DMS153 (cell line): ENCODE measurements at regions not wholly inside any gene's neighbourhood (a gene's known extent, or its start where the extent isn't known, plus 50 kb on each side); places are given as distances from the start of the nearest gene placed in this dataset.

Experiments
- DNase-seq: peaks from one replicate; lab custom pipeline; 2025; lab: John Stamatoyannopoulos, UW

GRCh38 chr2:103506812-103507211 is 745.0 kb downstream of the TMEM182 start:
- no peak for DNase-seq

GRCh38 chr2:103512442-103512841 is 750.6 kb downstream of the TMEM182 start:
- DNase-seq, result no peak

DNA sequence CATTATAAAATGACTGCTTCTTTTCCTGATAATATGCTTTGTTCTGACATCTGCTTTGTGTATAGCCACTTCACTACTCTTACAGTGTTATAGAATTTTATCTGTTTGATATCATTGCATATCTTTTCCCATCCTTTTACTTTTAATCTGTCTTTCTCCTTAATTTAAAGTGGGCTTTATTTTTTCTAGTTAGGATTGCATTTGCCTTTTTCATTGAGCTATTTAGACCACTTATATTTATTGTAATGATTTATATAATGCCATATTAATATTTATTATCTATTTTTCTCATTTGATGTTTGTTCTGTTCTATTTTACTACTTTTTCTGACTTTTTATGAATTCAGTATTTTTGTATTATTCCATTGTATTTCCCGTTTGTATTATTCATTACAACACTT is 758.7 kb downstream of the TMEM182 start:
- no peak for DNase-seq

- DNase-seq, result no peak
Measured at GRCh38 chr2:103525756-103526155, 763.9 kb downstream of the TMEM182 start.

- no peak for DNase-seq
Measured at GRCh38 chr2:103526757-103527156, 764.9 kb downstream of the TMEM182 start.

DNA sequence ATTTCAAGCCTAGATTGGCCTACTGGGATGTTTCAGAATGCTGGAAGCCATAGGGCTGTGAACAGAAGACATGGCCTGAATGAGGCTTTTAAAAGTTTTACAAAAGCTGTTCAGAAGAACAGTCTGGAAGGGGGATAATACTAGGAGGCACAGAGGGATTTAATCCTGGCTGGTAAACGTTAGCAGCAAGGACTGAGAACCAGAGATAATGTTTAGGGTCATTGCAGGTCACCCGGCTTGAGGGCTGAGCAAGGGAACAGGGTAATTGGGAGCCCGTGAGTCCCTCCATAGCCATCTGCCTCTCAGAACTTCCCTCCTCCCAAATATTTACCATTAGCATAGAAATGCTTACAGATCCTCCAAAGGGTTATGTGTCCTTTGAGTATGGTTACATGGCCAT is 765.4 kb downstream of the TMEM182 start:
- no peak for DNase-seq

DNA sequence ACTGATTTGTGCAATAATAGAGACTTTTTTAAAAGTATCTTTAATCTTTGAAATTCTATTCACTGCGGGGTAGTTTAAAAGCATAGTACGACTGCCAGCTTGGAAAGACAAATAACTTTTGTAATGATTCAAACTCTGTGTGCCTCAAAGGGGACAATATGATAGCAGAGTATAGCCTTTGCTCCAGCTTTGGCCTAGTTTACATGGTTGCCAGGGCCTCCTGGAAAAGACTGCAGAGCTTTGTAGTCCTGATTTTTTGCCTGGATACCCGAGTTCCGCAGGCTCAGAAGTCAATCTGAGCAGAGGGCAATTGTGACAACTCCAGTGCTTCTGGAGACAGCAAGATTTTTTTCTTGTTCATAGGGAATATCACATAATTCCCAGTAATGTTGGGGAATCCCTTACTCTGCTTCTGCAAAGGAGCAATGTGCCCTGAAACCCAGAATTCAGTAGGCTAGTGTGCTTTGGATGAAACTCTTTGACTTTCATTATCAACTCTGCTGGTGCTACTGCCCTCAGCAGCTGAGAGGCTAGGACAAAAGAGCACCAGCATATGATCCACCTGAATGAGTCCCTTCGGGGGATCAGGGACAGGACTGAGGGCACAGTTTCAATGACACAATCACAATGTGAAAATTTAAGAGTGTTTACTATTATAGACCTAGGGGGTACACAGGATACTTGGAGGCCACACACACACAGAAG is 768.1 kb downstream of the TMEM182 start:
- DNase-seq, result no peak

DNA sequence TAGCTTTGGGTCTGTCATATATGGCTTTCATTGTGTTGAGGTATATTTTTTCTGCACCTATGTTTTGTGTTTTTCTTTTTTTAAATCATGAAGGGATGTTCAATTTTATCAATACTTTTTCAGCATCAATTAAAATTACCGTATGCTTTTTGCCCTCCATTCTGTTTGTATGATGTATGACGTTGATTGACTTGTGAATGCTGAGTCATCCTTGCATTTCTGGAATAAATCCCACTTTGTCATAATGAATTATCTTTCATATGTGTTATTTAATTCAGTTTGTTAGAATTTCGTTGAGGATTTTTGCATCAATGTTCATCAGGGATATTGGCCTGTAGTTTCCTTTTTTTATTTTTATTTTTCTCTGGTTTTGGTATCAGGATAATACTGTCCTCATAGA is 790.9 kb downstream of the TMEM182 start:
- no peak for DNase-seq

- DNase-seq, result no peak
Measured at GRCh38 chr2:103594823-103595222, 833.0 kb downstream of the TMEM182 start.

DNA sequence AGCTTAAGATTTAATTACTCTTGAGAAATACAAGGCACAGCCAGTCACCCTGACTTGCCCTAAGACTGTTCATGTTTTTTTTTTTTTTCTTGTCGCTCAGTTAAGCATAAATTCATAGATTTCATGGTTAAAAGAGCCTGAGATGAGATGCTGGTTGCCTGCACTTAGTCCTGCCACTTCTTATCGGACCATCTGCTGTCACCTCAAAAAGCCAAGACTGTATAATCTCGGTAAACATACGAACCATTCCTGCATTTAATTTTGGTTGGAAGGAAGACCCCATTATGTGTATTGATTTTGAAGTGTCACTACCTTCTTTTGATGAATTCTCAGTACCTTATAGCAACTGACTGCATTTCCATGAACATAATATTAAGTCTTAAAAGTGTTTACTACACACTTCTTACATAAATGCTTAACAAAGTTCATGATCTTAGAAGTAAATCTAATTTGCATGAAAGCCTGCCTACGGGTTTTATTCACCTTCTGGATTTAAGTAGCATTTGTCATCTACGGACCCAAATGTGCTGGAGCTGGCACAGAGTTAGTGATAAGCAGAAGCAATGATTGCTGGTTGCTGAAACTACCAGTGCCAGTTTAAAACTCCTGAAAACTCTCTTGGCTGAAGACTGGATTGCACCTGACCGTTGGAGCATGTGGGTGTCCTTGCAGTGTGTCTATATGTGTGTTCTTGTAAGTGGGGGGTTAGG is 843.4 kb downstream of the TMEM182 start:
- no peak for DNase-seq

GRCh38 chr2:103615611-103616105 is 853.8 kb downstream of the TMEM182 start:
- DNase-seq, result no peak

DNA sequence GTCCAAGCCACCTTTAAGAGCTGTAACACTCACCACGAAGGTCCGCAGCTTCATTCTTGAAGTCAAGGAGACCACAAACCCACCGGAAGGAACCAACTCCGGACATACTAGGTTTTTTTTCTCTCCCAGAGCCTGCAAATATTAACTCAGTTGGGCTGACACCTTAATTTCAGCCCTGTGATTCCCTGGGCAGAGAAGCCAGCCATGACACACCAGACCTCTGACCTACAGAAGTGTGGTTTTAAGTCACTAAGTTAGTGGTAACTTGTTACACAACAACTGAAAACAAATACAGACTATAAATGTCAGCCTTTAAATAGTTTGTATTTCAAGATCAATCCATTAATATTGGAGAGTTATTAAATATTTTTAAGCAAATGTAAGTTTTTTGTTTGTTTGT is 855.1 kb downstream of the TMEM182 start:
- DNase-seq, result no peak

- DNase-seq, result no peak
Measured at GRCh38 chr2:103618112-103618511, 856.3 kb downstream of the TMEM182 start.

DNA sequence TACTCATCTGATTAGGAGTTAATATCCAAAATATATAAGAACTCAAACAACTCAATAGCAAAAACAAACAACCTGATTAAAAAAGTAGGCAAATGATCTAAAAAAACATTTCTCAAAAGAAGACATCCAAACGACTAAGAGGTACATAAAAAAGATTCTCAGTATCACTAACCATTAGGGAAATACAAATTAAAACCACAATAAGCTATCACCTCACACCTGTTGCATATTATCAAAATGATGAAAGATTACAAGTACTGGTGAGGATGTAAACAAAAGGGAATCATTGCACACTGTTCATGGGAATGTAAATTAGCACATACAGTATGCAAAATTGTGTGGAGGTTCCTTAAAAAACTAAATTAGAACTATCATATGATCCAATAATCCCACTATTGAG is 865.5 kb downstream of the TMEM182 start:
- no peak for DNase-seq

DNA sequence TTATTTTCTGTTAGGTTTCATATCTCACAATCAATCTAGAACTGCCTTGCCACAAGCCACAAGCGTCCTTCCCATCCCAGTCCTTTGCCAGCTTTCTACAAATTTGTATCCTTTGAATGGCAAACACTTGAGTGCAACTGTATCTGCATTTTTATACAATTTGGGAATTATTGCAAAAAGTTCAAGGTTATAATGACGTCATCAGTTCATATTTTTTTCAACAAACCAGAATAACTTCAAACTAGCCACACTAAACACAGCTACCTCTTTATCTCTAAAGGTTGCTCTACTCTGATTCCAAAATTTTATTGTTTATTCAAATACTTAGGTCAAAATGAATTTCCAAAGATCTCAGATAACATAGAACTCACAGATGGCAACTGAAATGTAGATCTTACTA is 877.1 kb downstream of the TMEM182 start:
- no peak for DNase-seq

DNA sequence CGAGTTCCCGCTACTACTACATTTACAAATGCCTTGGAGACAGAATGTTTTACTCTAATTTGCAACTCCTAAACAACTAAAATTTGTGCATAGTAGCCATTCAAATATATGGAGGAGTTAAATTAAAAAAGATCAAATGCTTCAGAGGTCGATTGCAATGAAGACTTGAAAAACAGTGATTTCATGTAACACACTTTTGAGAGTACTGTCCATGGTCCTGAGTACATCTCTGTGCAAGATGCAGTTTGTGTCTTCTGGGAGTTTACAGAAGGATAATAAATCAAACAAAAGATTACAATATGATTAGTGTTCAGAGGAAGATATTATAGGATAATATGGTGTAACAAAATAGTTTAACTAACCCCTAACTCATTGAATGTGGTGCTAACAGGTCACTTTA is 894.7 kb downstream of the TMEM182 start:
- DNase-seq, result no peak

- DNase-seq, result no peak
Measured at GRCh38 chr2:103660519-103660918, 898.7 kb downstream of the TMEM182 start.

- DNase-seq, result no peak
Measured at GRCh38 chr2:103660947-103661346, 899.1 kb downstream of the TMEM182 start.

DNA sequence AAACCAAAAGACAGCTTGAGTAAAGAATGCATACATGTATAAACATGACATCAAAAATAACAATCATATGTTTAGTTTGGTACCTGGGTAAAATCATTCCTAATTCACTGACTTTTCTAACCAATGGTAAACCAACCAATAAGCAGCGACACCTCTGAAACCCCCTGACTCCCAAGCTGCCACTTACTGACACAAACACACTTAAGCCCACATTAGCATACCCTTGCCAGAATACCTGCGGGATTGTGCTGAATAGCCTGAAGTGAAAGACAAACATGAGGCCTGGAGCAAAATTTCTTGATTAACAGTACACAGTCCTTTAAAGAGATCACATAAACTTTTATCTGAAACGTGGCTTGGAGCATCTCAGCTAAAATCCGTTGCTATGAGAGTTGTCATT is 902.9 kb downstream of the TMEM182 start:
- DNase-seq, result no peak

GRCh38 chr2:103667335-103667884 is 905.6 kb downstream of the TMEM182 start:
- no peak for DNase-seq

GRCh38 chr2:103669531-103669930 is 907.7 kb downstream of the TMEM182 start:
- no peak for DNase-seq
